ENCODE measurements at regions not wholly inside any gene's neighbourhood (a gene's known extent, or its start where the extent isn't known, plus 50 kb on each side); places are given as distances from the start of the nearest gene placed in this dataset.

- DNase-seq = no peak
Observed at GRCh38 chr11:13225038-13226001, 52.3 kb upstream of the BMAL1 start.

DNA sequence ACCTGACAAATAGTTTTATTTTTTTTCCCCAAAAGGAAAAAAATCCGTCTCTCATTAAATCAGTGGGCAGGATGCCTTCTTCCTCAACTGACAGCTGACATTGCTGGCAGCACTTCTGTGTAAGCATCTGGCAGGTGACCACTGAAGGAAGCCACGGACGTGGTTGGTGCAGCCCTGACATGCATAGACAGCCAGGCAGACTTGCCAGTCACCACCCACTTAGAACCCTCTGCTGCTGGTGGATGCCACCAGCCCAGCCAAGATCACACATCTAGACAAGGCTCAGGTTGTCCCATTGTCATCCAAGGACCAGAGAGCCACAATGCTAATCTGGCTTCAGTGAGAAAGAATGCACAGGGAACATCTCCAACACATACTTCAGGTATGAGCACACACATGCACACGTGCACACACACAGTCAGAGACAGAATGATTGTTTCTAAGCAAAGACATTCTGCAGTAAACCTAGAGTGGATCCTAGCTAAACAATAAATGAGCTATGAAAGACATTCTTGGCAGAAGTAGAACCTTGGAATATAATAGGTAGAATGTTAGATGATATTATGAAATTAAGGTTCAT lies 49.8 kb upstream of the BMAL1 start:
- no peak for DNase-seq

All from activated T-cell treated with anti-CD3 and anti-CD28 coated beads, Interleukin-2, amount 50 U/mL, for 48 hours (primary cell).